ENCODE measurements at regions not wholly inside any gene's neighbourhood (a gene's known extent, or its start where the extent isn't known, plus 50 kb on each side); places are given as distances from the start of the nearest gene placed in this dataset.

DNA sequence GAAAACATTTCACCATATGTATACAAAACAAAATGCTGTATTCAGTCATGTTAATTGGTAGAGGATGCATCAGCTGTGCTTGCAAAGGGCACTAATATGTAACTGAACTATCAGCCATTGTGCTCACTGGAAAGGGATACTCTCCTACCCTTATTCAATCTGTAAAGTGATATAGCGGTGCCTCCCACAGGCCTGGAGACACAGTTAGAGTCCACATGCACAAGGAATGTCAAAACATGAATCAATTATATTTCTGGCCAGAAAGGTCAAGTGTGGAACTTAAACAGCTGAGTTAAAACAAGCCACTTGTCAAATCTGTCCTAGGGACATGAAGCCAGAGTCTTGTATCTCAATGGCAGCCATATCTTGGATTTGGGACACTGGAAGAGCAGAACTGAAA lies 71.2 kb upstream of the IZUMO3 start:
- H3K27ac ChIP-seq (ENCODE audit: low read depth, low read length, poor library complexity, severe bottlenecking), result no peak overlapping the region
- no peak for DNase-seq (ENCODE audit: low spot score)
- TF ChIP-seq, protein P1, sequence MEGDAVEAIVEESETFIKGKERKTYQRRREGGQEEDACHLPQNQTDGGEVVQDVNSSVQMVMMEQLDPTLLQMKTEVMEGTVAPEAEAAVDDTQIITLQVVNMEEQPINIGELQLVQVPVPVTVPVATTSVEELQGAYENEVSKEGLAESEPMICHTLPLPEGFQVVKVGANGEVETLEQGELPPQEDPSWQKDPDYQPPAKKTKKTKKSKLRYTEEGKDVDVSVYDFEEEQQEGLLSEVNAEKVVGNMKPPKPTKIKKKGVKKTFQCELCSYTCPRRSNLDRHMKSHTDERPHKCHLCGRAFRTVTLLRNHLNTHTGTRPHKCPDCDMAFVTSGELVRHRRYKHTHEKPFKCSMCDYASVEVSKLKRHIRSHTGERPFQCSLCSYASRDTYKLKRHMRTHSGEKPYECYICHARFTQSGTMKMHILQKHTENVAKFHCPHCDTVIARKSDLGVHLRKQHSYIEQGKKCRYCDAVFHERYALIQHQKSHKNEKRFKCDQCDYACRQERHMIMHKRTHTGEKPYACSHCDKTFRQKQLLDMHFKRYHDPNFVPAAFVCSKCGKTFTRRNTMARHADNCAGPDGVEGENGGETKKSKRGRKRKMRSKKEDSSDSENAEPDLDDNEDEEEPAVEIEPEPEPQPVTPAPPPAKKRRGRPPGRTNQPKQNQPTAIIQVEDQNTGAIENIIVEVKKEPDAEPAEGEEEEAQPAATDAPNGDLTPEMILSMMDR (conservative IDR thresholded peaks at IDR 0.05; ENCODE audit: low read depth, low read length), result no peak
- TF ChIP-seq EZH2 (IDR thresholded peaks at IDR 0.05; ENCODE audit: borderline replicate concordance, low read depth, low read length, poor library complexity, severe bottlenecking), result no peak
- CTCF ChIA-PET, result no interaction called here
- intact Hi-C loops (cut with micrococcal nuclease; ENCODE audit: unreplicated experiment), result no loop called here
- no peaks in the 10 kb centered on the region for H3K27me3 ChIP-seq (replicated peaks; ENCODE audit: insufficient read depth, low read depth, low read length, poor library complexity)
- POLR2A ChIA-PET (ENCODE audit: low non-redundant PET), result no interaction called here
- no peaks in the 10 kb centered on the region for H3K4me1 ChIP-seq (ENCODE audit: insufficient read depth, low read length, poor library complexity, severe bottlenecking)
- no peaks in the 10 kb centered on the region for H3K36me3 ChIP-seq (ENCODE audit: insufficient read depth, low read length, poor library complexity, severe bottlenecking)
- no peak overlapping the region for H3K4me3 ChIP-seq (ENCODE audit: low read depth, low read length, poor library complexity, severe bottlenecking)
- no TSS peak for BruUV-seq (replicated peaks)
- H3K9me3 ChIP-seq (ENCODE audit: low read depth, low read length, poor library complexity, severe bottlenecking), result no peaks in the 10 kb centered on the region

DNA sequence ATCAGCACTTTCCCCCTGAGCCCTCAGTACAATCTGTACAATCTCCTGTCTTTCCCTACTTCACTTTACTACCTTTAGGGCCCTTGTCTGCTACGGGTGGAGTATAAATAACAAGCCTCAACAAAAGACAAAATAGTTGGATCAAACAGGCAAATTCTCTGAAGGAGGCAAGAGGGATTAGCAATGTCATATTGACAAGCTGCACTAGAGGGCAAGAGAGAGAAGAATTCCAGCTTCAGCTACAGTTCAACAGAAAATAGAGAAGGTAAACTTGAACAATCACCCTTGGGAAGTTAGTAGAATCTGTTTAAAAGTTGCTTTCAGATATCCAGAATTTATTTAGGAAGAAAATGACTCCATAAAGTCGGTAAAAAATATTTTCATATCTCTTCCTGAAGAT lies 68.4 kb upstream of the IZUMO3 start:
- no peaks in the 10 kb centered on the region for H3K4me1 ChIP-seq (ENCODE audit: insufficient read depth, low read length, poor library complexity, severe bottlenecking)
- no peaks in the 10 kb centered on the region for H3K36me3 ChIP-seq (ENCODE audit: insufficient read depth, low read length, poor library complexity, severe bottlenecking)
- no peaks in the 10 kb centered on the region for H3K27me3 ChIP-seq (replicated peaks; ENCODE audit: insufficient read depth, low read depth, low read length, poor library complexity)
- H3K4me3 ChIP-seq (ENCODE audit: low read depth, low read length, poor library complexity, severe bottlenecking), result no peak overlapping the region
- no TSS peak for BruUV-seq (replicated peaks)
- no peak overlapping the region for H3K27ac ChIP-seq (ENCODE audit: low read depth, low read length, poor library complexity, severe bottlenecking)
- intact Hi-C loops (cut with micrococcal nuclease; ENCODE audit: unreplicated experiment), result no loop called here
- CTCF ChIA-PET, result no interaction called here
- no peaks in the 10 kb centered on the region for H3K9me3 ChIP-seq (ENCODE audit: low read depth, low read length, poor library complexity, severe bottlenecking)
- POLR2A ChIA-PET (ENCODE audit: low non-redundant PET), result no interaction called here
- no peak for DNase-seq (ENCODE audit: low spot score)
- no peak for TF ChIP-seq EZH2 (IDR thresholded peaks at IDR 0.05; ENCODE audit: borderline replicate concordance, low read depth, low read length, poor library complexity, severe bottlenecking)
- TF ChIP-seq, protein P1 (conservative IDR thresholded peaks at IDR 0.05; ENCODE audit: low read depth, low read length), result no peak

DNA sequence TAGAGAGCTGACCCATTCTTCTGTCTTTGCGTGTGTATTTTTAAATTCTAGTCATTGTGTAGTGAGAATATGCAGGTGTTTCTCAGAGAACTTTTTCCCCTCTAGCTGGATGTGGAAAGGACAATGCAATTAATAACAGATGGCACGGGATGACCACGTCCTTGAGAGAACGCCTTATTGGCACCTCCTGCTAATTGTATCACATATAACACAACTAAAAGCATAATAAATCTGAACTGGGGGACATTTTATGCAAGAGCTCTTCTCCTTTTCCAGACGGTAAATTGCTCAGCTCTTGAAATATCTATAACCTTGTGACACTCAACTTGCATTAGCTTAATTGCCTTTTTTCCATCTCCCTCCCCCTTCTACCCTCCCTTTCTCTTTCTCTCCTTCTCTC lies 62.9 kb upstream of the IZUMO3 start:
- no peaks in the 10 kb centered on the region for H3K27me3 ChIP-seq (replicated peaks; ENCODE audit: insufficient read depth, low read depth, low read length, poor library complexity)
- intact Hi-C loops (cut with micrococcal nuclease; ENCODE audit: unreplicated experiment), result no loop called here
- no peak overlapping the region for H3K27ac ChIP-seq (ENCODE audit: low read depth, low read length, poor library complexity, severe bottlenecking)
- CTCF ChIA-PET, result no interaction called here
- TF ChIP-seq, protein P1 (conservative IDR thresholded peaks at IDR 0.05; ENCODE audit: low read depth, low read length), result no peak
- TF ChIP-seq EZH2 (IDR thresholded peaks at IDR 0.05; ENCODE audit: borderline replicate concordance, low read depth, low read length, poor library complexity, severe bottlenecking), result no peak
- POLR2A ChIA-PET (ENCODE audit: low non-redundant PET), result no interaction called here
- no peaks in the 10 kb centered on the region for H3K36me3 ChIP-seq (ENCODE audit: insufficient read depth, low read length, poor library complexity, severe bottlenecking)
- H3K4me1 ChIP-seq (ENCODE audit: insufficient read depth, low read length, poor library complexity, severe bottlenecking), result no peaks in the 10 kb centered on the region
- peaks cover 5% of the 10 kb centered on the region for H3K9me3 ChIP-seq (ENCODE audit: low read depth, low read length, poor library complexity, severe bottlenecking)
- no peak overlapping the region for H3K4me3 ChIP-seq (ENCODE audit: low read depth, low read length, poor library complexity, severe bottlenecking)
- no TSS peak for BruUV-seq (replicated peaks)
- no peak for DNase-seq (ENCODE audit: low spot score)

All from A673 (cell line).